Endothelial cell of hepatic sinusoid (primary cell): ENCODE measurements at regions not wholly inside any gene's neighbourhood (a gene's known extent, or its start where the extent isn't known, plus 50 kb on each side); places are given as distances from the start of the nearest gene placed in this dataset.

Experiments used
- in situ Hi-C: cut with HindIII; loops from 2 replicates; pipeline ENCODE4 v1.10.0; 2017; ENCODE audit warnings: low sequenced_read_pairs

- in situ Hi-C loops, result loop anchor here (10.0 kb wide), 1 partner anchor 126 kb away; the partner anchor contains the start of gene CDC42EP3
Observed at GRCh38 chr2:37800176-37800858, 124.8 kb upstream of the RMDN2 start.

GRCh38 chr2:37802211-37802752 lies 122.8 kb upstream of the RMDN2 start:
- in situ Hi-C loops, result loop anchor here (10.0 kb wide), 1 partner anchor 127 kb away; the partner anchor contains the start of gene CDC42EP3

- in situ Hi-C loops, result loop anchor here (10.0 kb wide), 1 partner anchor 128 kb away; the partner anchor contains the start of gene CDC42EP3
Observed at GRCh38 chr2:37802899-37803379, 122.1 kb upstream of the RMDN2 start.

GRCh38 chr2:37806004-37806403 lies 119.1 kb upstream of the RMDN2 start:
- in situ Hi-C loops, result loop anchor here (10.0 kb wide), 1 partner anchor 131 kb away; the partner anchor contains the start of gene CDC42EP3

- in situ Hi-C loops, result loop anchor here (10.0 kb wide), 1 partner anchor 135 kb away; the partner anchor contains the start of gene CDC42EP3
Observed at GRCh38 chr2:37809525-37809924, 115.6 kb upstream of the RMDN2 start.

GRCh38 chr2:37809931-37810570 lies 115.0 kb upstream of the RMDN2 start:
- in situ Hi-C loops, result loop anchor here (10.0 kb wide), 1 partner anchor 135 kb away; the partner anchor contains the start of gene CDC42EP3

- in situ Hi-C loops, result no loop called here
Observed at GRCh38 chr2:37812414-37812813, 112.7 kb upstream of the RMDN2 start.

GRCh38 chr2:37812941-37813730 lies 112.0 kb upstream of the RMDN2 start:
- in situ Hi-C loops, result no loop called here

GRCh38 chr2:37816036-37816435 lies 109.1 kb upstream of the RMDN2 start:
- in situ Hi-C loops, result no loop called here

- in situ Hi-C loops, result no loop called here
Observed at GRCh38 chr2:37816686-37817085, 108.4 kb upstream of the RMDN2 start.

GRCh38 chr2:37819186-37819585 lies 105.9 kb upstream of the RMDN2 start:
- in situ Hi-C loops, result no loop called here

- in situ Hi-C loops, result no loop called here
Observed at GRCh38 chr2:37820471-37820986, 104.6 kb upstream of the RMDN2 start.

- in situ Hi-C loops, result loop anchor here (5.0 to 25.0 kb wide), 2 partner anchors 57 to 413 kb away; no protein-coding TSS in a partner anchor
Observed at GRCh38 chr2:37825586-37825985, 99.5 kb upstream of the RMDN2 start.

GRCh38 chr2:37826611-37827010 lies 98.5 kb upstream of the RMDN2 start:
- in situ Hi-C loops, result loop anchor here (5.0 to 25.0 kb wide), 2 partner anchors 56 to 414 kb away; no protein-coding TSS in a partner anchor

- in situ Hi-C loops, result loop anchor here (5.0 to 25.0 kb wide), 2 partner anchors 55 to 415 kb away; no protein-coding TSS in a partner anchor
Observed at GRCh38 chr2:37827455-37827854, 97.6 kb upstream of the RMDN2 start.

GRCh38 chr2:37827911-37828511 lies 97.1 kb upstream of the RMDN2 start:
- in situ Hi-C loops, result loop anchor here (5.0 to 25.0 kb wide), 2 partner anchors 54 to 416 kb away; no protein-coding TSS in a partner anchor

- in situ Hi-C loops, result loop anchor here (5.0 to 25.0 kb wide), 2 partner anchors 53 to 417 kb away; no protein-coding TSS in a partner anchor
Observed at GRCh38 chr2:37829202-37829601, 95.9 kb upstream of the RMDN2 start.

GRCh38 chr2:37829616-37830395 lies 95.3 kb upstream of the RMDN2 start:
- in situ Hi-C loops, result loop anchor here (5.0 to 25.0 kb wide), 2 partner anchors 52 to 418 kb away; no protein-coding TSS in a partner anchor

- in situ Hi-C loops, result loop anchor here (25.0 kb wide), 1 partner anchor 418 kb away; no protein-coding TSS in a partner anchor
Observed at GRCh38 chr2:37830636-37831035, 94.5 kb upstream of the RMDN2 start.
